ENCODE measurements at regions not wholly inside any gene's neighbourhood (a gene's known extent, or its start where the extent isn't known, plus 50 kb on each side); places are given as distances from the start of the nearest gene placed in this dataset.

DNA sequence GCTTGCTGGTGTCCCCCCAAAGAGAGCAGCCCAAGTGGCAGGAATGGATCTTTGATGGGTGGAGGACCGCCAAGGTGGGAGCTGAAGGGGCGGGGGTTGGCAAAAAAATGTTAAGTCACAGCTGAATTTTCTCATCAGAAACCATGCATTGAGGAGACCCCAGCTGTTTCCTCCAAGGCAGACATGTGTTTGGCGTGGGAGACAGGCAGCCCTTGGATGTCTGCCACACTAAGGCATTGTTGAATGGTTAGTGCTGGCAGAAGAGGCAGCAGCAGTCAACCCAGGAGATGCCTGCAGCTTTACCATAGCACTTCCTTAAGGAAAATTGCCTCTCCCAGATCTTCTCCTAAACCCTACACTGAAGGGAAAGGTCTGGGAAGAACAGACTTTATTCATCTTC lies 394.9 kb upstream of the CD180 start:
- no peak for TF ChIP-seq ZNF140 (tag by site-specific recombination; IDR thresholded peaks at IDR 0.05)
- TF ChIP-seq ZNF274 (IDR thresholded peaks at IDR 0.05; ENCODE audit: low read length) = no peak
- no peak for TF ChIP-seq ZNF274 (tag by site-specific recombination; IDR thresholded peaks at IDR 0.05; ENCODE audit: borderline replicate concordance)
- TF ChIP-seq, protein P1, sequence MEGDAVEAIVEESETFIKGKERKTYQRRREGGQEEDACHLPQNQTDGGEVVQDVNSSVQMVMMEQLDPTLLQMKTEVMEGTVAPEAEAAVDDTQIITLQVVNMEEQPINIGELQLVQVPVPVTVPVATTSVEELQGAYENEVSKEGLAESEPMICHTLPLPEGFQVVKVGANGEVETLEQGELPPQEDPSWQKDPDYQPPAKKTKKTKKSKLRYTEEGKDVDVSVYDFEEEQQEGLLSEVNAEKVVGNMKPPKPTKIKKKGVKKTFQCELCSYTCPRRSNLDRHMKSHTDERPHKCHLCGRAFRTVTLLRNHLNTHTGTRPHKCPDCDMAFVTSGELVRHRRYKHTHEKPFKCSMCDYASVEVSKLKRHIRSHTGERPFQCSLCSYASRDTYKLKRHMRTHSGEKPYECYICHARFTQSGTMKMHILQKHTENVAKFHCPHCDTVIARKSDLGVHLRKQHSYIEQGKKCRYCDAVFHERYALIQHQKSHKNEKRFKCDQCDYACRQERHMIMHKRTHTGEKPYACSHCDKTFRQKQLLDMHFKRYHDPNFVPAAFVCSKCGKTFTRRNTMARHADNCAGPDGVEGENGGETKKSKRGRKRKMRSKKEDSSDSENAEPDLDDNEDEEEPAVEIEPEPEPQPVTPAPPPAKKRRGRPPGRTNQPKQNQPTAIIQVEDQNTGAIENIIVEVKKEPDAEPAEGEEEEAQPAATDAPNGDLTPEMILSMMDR (tag by site-specific recombination; IDR thresholded peaks at IDR 0.05) = no peak
- no peak for TF ChIP-seq ZNF114 (tag by site-specific recombination; IDR thresholded peaks at IDR 0.05)
- TF ChIP-seq PBX3 (CRISPR knock-in tag; IDR thresholded peaks at IDR 0.05) = no peak
- no peak for TF ChIP-seq KLF10 (tag by site-specific recombination; IDR thresholded peaks at IDR 0.05)
- TF ChIP-seq, protein P2, sequence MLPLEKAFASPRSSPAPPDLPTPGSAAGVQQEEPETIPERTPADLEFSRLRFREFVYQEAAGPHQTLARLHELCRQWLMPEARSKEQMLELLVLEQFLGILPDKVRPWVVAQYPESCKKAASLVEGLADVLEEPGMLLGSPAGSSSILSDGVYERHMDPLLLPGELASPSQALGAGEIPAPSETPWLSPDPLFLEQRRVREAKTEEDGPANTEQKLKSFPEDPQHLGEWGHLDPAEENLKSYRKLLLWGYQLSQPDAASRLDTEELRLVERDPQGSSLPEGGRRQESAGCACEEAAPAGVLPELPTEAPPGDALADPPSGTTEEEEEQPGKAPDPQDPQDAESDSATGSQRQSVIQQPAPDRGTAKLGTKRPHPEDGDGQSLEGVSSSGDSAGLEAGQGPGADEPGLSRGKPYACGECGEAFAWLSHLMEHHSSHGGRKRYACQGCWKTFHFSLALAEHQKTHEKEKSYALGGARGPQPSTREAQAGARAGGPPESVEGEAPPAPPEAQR (tag by site-specific recombination; IDR thresholded peaks at IDR 0.05) = no peak

Measured in HEK293 (cell line).